Loucy (cell line): ENCODE measurements at regions not wholly inside any gene's neighbourhood (a gene's known extent, or its start where the extent isn't known, plus 50 kb on each side); places are given as distances from the start of the nearest gene placed in this dataset.

Source experiments
- H2AFZ ChIP-seq: fragments of 200-600 bp; sonication (generic); 2 replicates; pipeline ENCODE4 v1.6.0; 2016; ENCODE audit warnings: antibody characterized with exemption, mild to moderate bottlenecking, low read length, moderate library complexity
- H3F3A ChIP-seq: fragments of 200-600 bp; 2 replicates; pipeline ENCODE4 v1.6.0; 2016; ENCODE audit warnings: antibody characterized with exemption, low read depth, mild to moderate bottlenecking
- H3K27me3 ChIP-seq: fragments of 200-600 bp; sonication (generic); 2 replicates; pipeline ENCODE4 v1.6.1; 2014; ENCODE audit warnings: low read length, mild to moderate bottlenecking; ENCODE audit not compliant: insufficient read depth, poor library complexity, severe bottlenecking
- H3K36me3 ChIP-seq: fragments of 200-600 bp; sonication (generic); 2 replicates; pipeline ENCODE4 v1.6.1; 2016; ENCODE audit warnings: low read length; ENCODE audit not compliant: insufficient read depth
- H3K4me1 ChIP-seq: fragments of 200-600 bp; sonication (generic); 2 replicates; pipeline ENCODE4 v1.5.1; 2014; ENCODE audit warnings: low read length, mild to moderate bottlenecking; ENCODE audit not compliant: insufficient read depth, poor library complexity, severe bottlenecking
- H3K4me2 ChIP-seq: fragments of 200-600 bp; sonication (generic); 2 replicates; pipeline ENCODE4 v1.6.0; 2014; ENCODE audit warnings: antibody characterized with exemption, low read length, low read depth, mild to moderate bottlenecking; ENCODE audit not compliant: poor library complexity, severe bottlenecking
- H3K4me3 ChIP-seq: fragments of 200-600 bp; sonication (generic); 2 replicates; pipeline ENCODE4 v1.5.1; 2014; ENCODE audit warnings: low read length, mild to moderate bottlenecking, mixed read lengths; ENCODE audit not compliant: poor library complexity, severe bottlenecking
- H3K79me2 ChIP-seq: fragments of 200-600 bp; sonication (generic); 2 replicates; pipeline ENCODE4 v1.6.1; 2014; ENCODE audit warnings: low read length; ENCODE audit not compliant: insufficient read depth
- H3K9ac ChIP-seq: fragments of 200-600 bp; sonication (generic); 2 replicates; pipeline ENCODE4 v1.6.0; 2014; ENCODE audit warnings: mild to moderate bottlenecking, low read depth, low read length, moderate library complexity; ENCODE audit not compliant: poor library complexity, severe bottlenecking
- H3K9me2 ChIP-seq: fragments of 200-600 bp; sonication (generic); replicated peaks from 2 replicates; pipeline ENCODE4 v1.6.1; 2016; ENCODE audit warnings: low read depth, low read length, mixed read lengths
- H3K9me3 ChIP-seq: fragments of 200-600 bp; sonication (generic); 2 replicates; pipeline ENCODE4 v1.6.1; 2014; ENCODE audit warnings: mild to moderate bottlenecking, antibody characterized with exemption, low read length, low read depth; ENCODE audit not compliant: insufficient read depth
- H4K20me1 ChIP-seq: fragments of 200-600 bp; sonication (generic); 2 replicates; pipeline ENCODE4 v1.6.0; 2014; ENCODE audit warnings: antibody characterized with exemption, low read length, mild to moderate bottlenecking; ENCODE audit not compliant: insufficient read depth, poor library complexity, severe bottlenecking
- CTCF ChIP-seq: fragments of 200-600 bp; sonication (generic); conservative IDR thresholded peaks from 2 replicates; pipeline ENCODE4 v1.5.1; 2014; ENCODE audit warnings: mild to moderate bottlenecking, antibody characterized with exemption, low read length
- EZH2phosphoT487 ChIP-seq: fragments of 200-600 bp; IDR thresholded peaks from 2 replicates; pipeline ENCODE4 v1.6.1; 2018; ENCODE audit warnings: antibody characterized with exemption, mild to moderate bottlenecking, moderate library complexity, borderline replicate concordance

DNA sequence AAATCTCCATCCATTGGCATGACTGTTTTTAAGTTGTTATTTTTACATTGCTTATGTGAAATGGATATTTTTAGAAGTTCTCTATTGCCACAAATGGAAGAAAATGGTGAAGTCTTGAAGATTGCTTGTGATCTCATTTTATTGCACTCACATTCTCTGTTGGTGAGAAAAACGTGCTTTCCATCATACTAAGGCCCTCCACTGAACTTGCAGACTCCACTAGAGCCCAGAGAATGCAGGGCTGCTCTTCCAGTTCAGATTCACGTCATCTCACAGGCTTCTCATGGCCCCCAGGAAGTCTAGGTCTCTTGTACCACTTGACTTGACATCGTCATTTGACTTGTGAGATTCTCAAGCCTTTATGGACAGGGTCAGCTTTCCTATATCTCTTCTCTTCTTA, 254.8 kb upstream of the COPS8 start:
- Histone ChIP-seq H4K20me1 (no peaks in the 10 kb centered on the region), H3K4me3 (no peak overlapping the region), H3K79me2 (no peaks in the 10 kb centered on the region), H3K9me2 (no peaks in the 10 kb centered on the region), H3F3A (no peaks in the 10 kb centered on the region), H3K9ac (no peak overlapping the region), H3K9me3 (no peaks in the 10 kb centered on the region), H3K4me2 (no peak overlapping the region), H3K27me3 (no peaks in the 10 kb centered on the region), H3K36me3 (no peaks in the 10 kb centered on the region), H3K4me1 (no peaks in the 10 kb centered on the region), H2AFZ (no peak overlapping the region)
- TF ChIP-seq EZH2phosphoT487: no peak
- no peak for TF ChIP-seq CTCF

GRCh38 chr2:236831698-236832097, 254.0 kb upstream of the COPS8 start:
- Histone ChIP-seq H3K4me3 (no peak overlapping the region), H3K4me1 (no peaks in the 10 kb centered on the region), H3K27me3 (no peaks in the 10 kb centered on the region), H3K9ac (no peak overlapping the region), H2AFZ (no peak overlapping the region), H4K20me1 (no peaks in the 10 kb centered on the region), H3K9me3 (no peaks in the 10 kb centered on the region), H3K79me2 (no peaks in the 10 kb centered on the region), H3K36me3 (no peaks in the 10 kb centered on the region), H3K9me2 (no peaks in the 10 kb centered on the region), H3K4me2 (no peak overlapping the region), H3F3A (no peaks in the 10 kb centered on the region)
- TF ChIP-seq EZH2phosphoT487 (no peak), CTCF (no peak)

GRCh38 chr2:236833501-236834073, 252.1 kb upstream of the COPS8 start:
- H3K9me2 ChIP-seq: no peaks in the 10 kb centered on the region

More at GRCh38 chr2:236833501-236834073, 252.1 kb upstream of the COPS8 start:
- Histone ChIP-seq H3K36me3 (no peaks in the 10 kb centered on the region), H3K4me1 (no peaks in the 10 kb centered on the region), H3K9ac (no peak overlapping the region), H3K9me3 (no peaks in the 10 kb centered on the region), H3F3A (no peaks in the 10 kb centered on the region), H2AFZ (no peak overlapping the region), H3K27me3 (no peaks in the 10 kb centered on the region), H4K20me1 (no peaks in the 10 kb centered on the region), H3K4me3 (no peak overlapping the region), H3K79me2 (no peaks in the 10 kb centered on the region), H3K4me2 (no peak overlapping the region)
- TF ChIP-seq EZH2phosphoT487 (no peak), CTCF (no peak)
